Fibroblast of villous mesenchyme (primary cell): ENCODE measurements at regions not wholly inside any gene's neighbourhood (a gene's known extent, or its start where the extent isn't known, plus 50 kb on each side); places are given as distances from the start of the nearest gene placed in this dataset.

Experiments
- DNase-seq: peaks from one replicate; pipeline ENCODE4 v3.0.0-alpha.2; 2010; ENCODE audit warnings: low read depth
- H3K4me3 ChIP-seq: 2 replicates; pipeline ENCODE4 v1.5.1; 2011; ENCODE audit warnings: low read depth, mild to moderate bottlenecking, low read length
- CTCF ChIP-seq: IDR thresholded peaks from 2 replicates; pipeline ENCODE4 v1.5.1; 2012; ENCODE audit warnings: low read depth, mild to moderate bottlenecking, low read length; ENCODE audit not compliant: insufficient read depth

GRCh38 chr12:11577658-11578260 is 71.7 kb upstream of the ETV6 start:
- no peak for DNase-seq
- no peak for TF ChIP-seq CTCF
- no peak overlapping the region for H3K4me3 ChIP-seq

GRCh38 chr12:11578461-11578993 is 70.9 kb upstream of the ETV6 start:
- H3K4me3 ChIP-seq = no peak overlapping the region
- DNase-seq = no peak
- no peak for TF ChIP-seq CTCF

GRCh38 chr12:11580125-11580751 is 69.2 kb upstream of the ETV6 start:
- no peak overlapping the region for H3K4me3 ChIP-seq
- DNase-seq = peak; percentile 74
- no peak for TF ChIP-seq CTCF

- H3K4me3 ChIP-seq = no peak overlapping the region
- peak; percentile 41 for TF ChIP-seq CTCF
- DNase-seq = peak; percentile 83
Measured at GRCh38 chr12:11581179-11581755, 68.2 kb upstream of the ETV6 start.

- no peak for TF ChIP-seq CTCF
- DNase-seq = no peak
Measured at GRCh38 chr12:11584221-11584855, 65.1 kb upstream of the ETV6 start.

DNA sequence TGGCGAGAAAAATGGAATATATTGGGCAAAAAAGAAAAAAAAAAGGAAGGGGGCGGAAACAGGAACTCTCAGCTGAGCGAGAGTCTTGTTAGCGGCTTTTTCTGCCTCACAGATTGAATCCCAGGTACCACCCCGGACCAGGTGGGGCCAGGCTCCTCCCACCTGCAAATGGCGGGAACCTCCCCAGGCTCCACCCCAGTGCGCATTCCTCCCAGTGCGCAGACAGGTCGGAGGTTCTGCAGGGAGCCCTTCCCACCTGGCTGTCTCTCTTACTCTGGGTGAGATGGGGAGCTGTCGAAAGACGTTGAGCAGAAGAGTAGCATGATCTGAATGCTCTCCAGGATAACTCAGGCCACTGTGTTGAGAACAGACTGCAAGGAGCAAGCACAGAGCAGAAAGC is 57.0 kb upstream of the ETV6 start:
- TF ChIP-seq CTCF = no peak
- no peak for DNase-seq
- no peak overlapping the region for H3K4me3 ChIP-seq

More at GRCh38 chr12:11584221-11584855, 65.1 kb upstream of the ETV6 start:
- no peak overlapping the region for H3K4me3 ChIP-seq
